ENCODE measurements at regions not wholly inside any gene's neighbourhood (a gene's known extent, or its start where the extent isn't known, plus 50 kb on each side); places are given as distances from the start of the nearest gene placed in this dataset.

- no peak for TF ChIP-seq CTCF (conservative IDR thresholded peaks at IDR 0.05 in 1 of 2, IDR thresholded peaks at IDR 0.05 in 1 of 2; ENCODE audit: extremely low read depth in 1 of 2, insufficient read depth in 1 of 2, low read depth in 1 of 2, low read length in 2 of 2)
- no peak for TF ChIP-seq EZH2 (IDR thresholded peaks at IDR 0.05; ENCODE audit: borderline replicate concordance, low read length)
Measured at GRCh38 chr10:53402594-53402993, 630.0 kb upstream of the MBL2 start.
